Activated T-cell treated with anti-CD3 and anti-CD28 coated beads, Interleukin-2, amount 50 U/mL, for 24 hours (primary cell): ENCODE measurements at regions not wholly inside any gene's neighbourhood (a gene's known extent, or its start where the extent isn't known, plus 50 kb on each side); places are given as distances from the start of the nearest gene placed in this dataset.
"Not testable (repeated sequence)": the region's sequence is repeated elsewhere in the genome, so short reads cannot be mapped to it uniquely, and the experiment has no call there.

Experiments
- DNase-seq: peaks from one replicate; pipeline ENCODE4 v3.0.0-alpha.2; 2020
- H3K27ac Mint-ChIP-seq: 2 replicates; pipeline ENCODE4 v1.8.0; 2020; ENCODE audit warnings: mild to moderate bottlenecking, mixed read lengths
- H3K27me3 Mint-ChIP-seq: 2 replicates; pipeline ENCODE4 v1.8.0; 2020; ENCODE audit warnings: mixed read lengths
- H3K36me3 Mint-ChIP-seq: 2 replicates; pipeline ENCODE4 v1.8.0; 2020; ENCODE audit warnings: low read depth, mixed read lengths
- H3K4me1 Mint-ChIP-seq: 2 replicates; pipeline ENCODE4 v1.8.0; 2020; ENCODE audit warnings: low read depth, mixed read lengths
- H3K4me3 Mint-ChIP-seq: 2 replicates; pipeline ENCODE4 v1.8.0; 2020; ENCODE audit warnings: mild to moderate bottlenecking, moderate library complexity, mixed read lengths
- H3K9me3 Mint-ChIP-seq: 2 replicates; pipeline ENCODE4 v1.8.0; 2020; ENCODE audit warnings: mixed read lengths

DNA sequence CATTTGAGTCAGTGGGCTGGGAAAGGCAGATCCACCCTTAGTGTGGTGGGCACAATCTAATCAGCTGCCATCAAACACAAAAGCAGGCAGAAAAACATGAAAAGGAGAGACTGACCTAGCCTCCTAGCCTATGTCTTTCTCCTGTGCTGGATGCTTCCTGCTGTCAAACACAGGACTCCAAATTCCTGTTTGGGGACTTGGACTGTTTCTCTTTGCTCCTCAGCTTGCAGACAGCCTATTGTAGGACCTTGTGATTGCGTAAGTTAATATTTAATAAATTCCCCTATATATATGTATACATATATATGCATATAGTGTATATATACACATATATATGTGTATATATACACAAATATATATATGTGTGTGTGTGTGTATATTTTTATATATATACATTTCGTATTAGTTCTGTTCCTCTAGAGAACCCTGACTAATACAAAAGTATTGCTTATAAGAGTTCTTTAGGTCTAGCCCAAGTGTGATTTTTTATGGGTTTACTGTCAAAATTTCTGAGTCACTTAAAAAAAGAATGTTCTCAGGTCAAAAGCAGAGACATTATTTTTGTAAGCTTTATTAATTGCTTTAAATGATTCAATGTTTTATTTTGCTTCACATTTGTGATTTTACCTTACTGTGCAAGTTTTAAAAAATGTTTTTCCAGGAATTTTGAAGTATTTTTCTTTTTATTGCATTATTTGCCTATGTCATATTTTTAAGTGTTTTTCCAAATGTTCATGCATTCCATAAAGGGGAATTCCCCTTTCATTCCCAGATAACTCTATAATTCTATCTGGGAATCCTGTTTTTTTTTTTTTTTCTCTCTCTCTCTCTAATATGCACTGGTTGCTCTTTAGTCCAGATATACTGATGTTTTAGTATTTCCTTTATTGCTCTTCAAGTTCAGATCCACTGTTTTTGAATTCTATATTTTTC, 92.1 kb upstream of the ADAMTS5 start:
- H3K9me3 Mint-ChIP-seq: peaks cover 17% of the 10 kb centered on the region
- H3K4me3 Mint-ChIP-seq: no peak overlapping the region
- H3K27me3 Mint-ChIP-seq: no peaks in the 10 kb centered on the region

DNA sequence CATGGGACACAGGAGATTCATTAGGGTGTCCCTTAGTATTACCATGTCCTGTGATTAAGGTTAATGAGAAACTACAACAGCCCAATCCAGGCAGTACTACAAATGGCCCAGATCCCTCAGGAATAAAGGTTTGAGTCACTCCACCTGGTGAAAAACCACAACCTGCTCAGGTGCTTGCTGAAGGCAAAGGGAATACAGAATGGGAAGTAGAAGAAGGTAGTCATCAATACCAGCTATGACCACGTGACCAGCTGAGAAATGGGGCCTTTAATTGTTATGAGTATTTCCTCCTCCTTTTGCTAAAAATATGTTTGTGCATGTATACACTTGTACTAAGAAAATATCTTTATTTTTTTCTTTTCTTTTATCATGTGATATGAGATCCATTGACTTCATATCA, 91.1 kb upstream of the ADAMTS5 start:
- no peaks in the 10 kb centered on the region for H3K36me3 Mint-ChIP-seq
- no peak for DNase-seq
- peaks cover 12% of the 10 kb centered on the region for H3K9me3 Mint-ChIP-seq
- no peak overlapping the region for H3K27ac Mint-ChIP-seq
- H3K27me3 Mint-ChIP-seq: no peaks in the 10 kb centered on the region
- no peak overlapping the region for H3K4me3 Mint-ChIP-seq
- H3K4me1 Mint-ChIP-seq: no peaks in the 10 kb centered on the region

More for the DNA sequence above, 92.1 kb upstream of the ADAMTS5 start:
- Mint-ChIP-seq H3K4me1 (no peaks in the 10 kb centered on the region), H3K27ac (no peak overlapping the region), H3K36me3 (no peaks in the 10 kb centered on the region)
- DNase-seq: no peak

DNA sequence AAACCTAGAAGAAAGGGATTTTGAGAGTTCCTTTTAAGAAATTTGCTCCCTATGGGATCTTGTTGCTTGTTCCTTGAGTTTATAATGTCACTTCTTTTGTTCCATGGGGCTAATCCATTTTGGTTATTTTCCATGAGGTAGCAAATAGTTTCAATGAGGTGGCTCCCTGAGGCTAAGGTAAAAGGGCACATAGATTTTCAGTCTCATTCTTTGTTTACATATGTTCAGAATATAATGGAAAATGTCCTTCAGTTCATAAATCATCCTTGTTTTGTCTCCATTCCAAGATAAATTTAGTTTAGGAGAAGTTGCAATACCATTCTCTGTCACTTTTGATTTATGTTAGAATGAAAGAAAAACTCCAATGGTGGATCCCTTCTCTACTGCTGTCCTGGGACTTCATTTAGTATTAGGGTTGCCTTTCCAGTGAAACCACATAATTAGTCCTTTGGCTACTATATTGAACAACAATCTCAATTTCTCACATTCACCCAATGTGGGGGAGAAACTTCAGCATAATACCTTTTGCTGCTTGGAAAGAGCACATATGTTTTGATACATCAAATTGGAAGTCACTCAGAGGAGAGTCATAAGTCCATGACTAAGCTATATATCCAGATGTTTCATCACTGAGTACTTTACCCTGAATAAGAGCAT, 80.9 kb upstream of the ADAMTS5 start:
- Mint-ChIP-seq H3K36me3 (no peaks in the 10 kb centered on the region), H3K4me3 (no peak overlapping the region), H3K4me1 (no peaks in the 10 kb centered on the region), H3K9me3 (no peaks in the 10 kb centered on the region), H3K27me3 (no peaks in the 10 kb centered on the region), H3K27ac (no peak overlapping the region)
- DNase-seq: no peak

DNA sequence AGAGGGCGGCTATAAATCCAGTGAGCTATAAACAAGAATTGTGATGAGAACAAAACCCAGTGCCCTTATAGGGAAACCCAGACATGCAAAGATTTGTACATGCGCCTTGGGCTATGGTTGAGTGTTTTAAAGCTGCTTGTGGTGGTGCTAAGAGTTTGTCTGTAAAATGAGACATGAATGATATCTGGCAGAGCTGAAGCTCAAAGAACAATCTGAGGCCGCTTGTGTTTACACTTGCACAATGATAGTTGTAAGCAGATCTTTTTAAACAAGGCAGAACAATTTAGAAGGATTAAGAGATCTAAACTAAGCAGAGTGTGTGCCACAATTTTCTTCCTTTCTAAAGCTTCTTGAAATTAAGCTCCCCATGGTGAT, 80.4 kb upstream of the ADAMTS5 start:
- no peak overlapping the region for H3K27ac Mint-ChIP-seq
- DNase-seq: no peak
- no peaks in the 10 kb centered on the region for H3K36me3 Mint-ChIP-seq
- H3K4me3 Mint-ChIP-seq: no peak overlapping the region
- H3K9me3 Mint-ChIP-seq: no peaks in the 10 kb centered on the region
- H3K4me1 Mint-ChIP-seq: no peaks in the 10 kb centered on the region
- H3K27me3 Mint-ChIP-seq: no peaks in the 10 kb centered on the region

DNA sequence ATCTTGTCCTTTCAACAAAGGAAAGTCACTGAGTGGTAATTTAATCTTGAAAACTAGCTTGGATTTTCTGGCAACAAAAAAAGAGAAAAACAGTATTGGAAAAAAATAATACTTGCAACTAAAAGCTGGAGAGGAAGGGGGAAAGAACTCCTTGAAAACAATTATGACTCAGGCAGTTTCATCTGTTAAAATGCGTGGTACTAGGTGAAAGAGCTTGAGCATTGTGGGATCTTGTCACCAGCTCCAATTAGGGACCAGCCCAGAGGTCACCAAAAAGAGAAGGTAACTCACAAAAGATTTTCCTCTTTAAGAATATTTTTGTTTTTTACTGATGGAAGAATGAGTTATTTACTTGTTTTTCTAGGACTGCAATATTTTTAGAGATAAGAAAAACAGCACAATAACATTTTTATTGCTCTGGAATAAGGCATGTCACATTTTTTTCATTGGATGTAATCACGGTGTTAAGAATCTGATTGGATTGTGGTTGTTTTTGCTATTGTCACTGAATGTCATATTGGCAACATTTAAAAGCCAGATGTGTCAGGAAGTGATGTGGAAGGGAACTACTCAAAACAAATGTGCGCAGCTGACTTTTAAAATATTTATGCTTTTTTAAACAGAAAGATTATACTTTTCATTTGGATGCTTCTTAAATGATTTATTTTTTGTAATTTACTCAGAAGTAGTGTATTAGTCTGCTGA, 78.5 kb upstream of the ADAMTS5 start:
- H3K4me1 Mint-ChIP-seq: no peaks in the 10 kb centered on the region
- H3K4me3 Mint-ChIP-seq: no peak overlapping the region
- H3K27me3 Mint-ChIP-seq: no peaks in the 10 kb centered on the region
- no peak for DNase-seq
- no peak overlapping the region for H3K27ac Mint-ChIP-seq
- H3K9me3 Mint-ChIP-seq: no peaks in the 10 kb centered on the region
- H3K36me3 Mint-ChIP-seq: no peaks in the 10 kb centered on the region

DNA sequence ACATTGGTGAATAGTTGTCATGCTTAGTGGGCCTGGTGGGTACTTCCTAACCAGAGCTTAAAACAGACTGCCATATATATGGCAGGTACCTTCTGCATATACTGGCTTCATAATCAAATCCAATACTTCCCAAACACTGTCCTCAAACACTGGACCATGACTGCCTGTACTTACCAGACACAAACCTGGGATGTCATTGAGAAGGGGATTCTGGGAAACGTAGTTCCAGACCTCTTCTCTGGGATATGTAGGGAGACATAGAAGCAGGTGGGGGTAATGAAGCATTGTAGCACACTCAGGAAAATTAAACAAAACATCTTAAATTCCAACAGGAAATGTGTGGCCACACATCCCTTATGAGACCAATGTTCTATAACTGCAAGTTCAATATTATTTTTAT, 76.5 kb upstream of the ADAMTS5 start:
- no peak overlapping the region for H3K27ac Mint-ChIP-seq
- no peaks in the 10 kb centered on the region for H3K9me3 Mint-ChIP-seq
- H3K36me3 Mint-ChIP-seq: no peaks in the 10 kb centered on the region
- no peaks in the 10 kb centered on the region for H3K27me3 Mint-ChIP-seq
- H3K4me3 Mint-ChIP-seq: no peak overlapping the region
- no peak for DNase-seq
- H3K4me1 Mint-ChIP-seq: no peaks in the 10 kb centered on the region

DNA sequence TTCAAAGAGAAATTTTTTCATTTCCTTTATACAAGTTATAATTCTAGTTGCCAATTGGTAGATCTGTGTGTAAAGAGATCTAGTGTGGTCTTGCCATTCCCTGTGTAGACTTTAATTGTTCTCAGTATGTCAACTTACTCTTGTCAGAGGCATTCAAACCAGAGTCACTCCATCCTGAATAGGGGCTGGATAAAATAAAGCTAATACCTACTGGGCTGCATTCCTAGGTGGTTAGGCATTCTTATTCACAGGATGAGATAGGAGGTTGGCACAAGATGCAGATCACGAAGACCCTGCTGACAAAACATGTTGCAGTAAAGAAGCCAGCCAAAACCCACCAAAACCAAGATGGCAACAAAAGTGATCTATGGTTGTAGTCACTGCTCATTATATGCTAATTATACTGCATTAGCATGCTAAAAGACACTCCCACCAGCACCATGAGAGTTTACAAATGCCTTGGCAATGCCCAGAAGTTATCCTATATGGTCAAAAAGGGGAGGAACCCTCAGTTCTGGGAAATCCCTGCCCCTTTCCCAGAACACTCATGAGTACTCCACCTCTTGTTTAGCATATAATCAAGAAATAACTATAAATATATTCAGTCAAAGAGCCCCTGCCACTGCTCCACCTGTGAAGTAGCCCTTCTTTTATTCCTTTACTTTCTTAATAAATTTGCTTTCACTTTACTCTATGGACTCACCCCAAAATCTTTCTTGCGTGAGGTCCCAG, 74.0 kb upstream of the ADAMTS5 start:
- Mint-ChIP-seq H3K4me3 (no peak overlapping the region), H3K4me1 (no peaks in the 10 kb centered on the region), H3K27ac (no peak overlapping the region), H3K9me3 (no peaks in the 10 kb centered on the region), H3K27me3 (no peaks in the 10 kb centered on the region), H3K36me3 (no peaks in the 10 kb centered on the region)
- no peak for DNase-seq

DNA sequence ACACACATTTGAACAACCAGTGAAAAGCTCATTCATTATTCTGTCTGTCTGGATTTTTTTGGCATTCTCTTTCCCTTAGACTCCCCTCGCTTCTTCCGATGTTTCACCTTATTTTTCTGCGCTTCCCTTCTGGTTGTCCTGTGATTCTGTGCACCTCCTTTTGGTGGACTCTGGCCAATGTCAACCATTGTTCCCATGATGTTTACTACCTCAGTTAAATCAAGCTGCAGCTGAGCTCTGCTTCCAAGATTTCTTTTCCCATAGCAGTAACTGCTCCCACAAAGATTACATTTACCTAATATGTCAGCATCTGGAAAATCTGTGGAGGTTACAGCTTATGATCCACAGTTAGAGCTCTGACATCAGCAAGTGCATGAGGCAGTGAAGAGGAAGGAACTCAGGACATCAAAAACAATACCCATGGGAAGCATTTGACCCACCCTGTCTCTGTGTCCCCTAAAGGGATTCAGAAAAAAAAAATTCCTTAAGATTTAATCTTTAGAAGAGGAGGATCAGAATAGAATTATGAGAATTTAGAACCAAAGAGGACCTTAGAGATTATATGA, 69.9 kb upstream of the ADAMTS5 start:
- no peaks in the 10 kb centered on the region for H3K27me3 Mint-ChIP-seq
- no peak for DNase-seq
- no peaks in the 10 kb centered on the region for H3K9me3 Mint-ChIP-seq

DNA sequence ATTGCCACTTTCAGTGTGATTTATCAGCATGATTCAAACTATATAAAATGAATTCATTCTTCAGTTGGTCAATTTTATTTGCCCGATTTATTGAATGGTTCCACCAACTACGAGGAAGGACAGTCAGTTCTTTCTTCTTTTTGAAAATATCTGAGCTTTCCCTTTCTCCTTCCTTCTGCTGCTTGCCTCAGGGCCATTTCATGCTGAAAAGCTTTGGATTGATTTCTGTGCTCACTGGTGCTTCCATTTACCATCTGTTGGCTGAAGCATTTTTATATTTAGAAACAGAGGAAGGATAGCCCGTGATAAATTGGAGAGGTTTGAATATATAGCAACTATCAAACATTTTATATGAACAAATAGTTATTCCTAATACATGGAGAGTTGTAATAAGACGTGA, 68.9 kb upstream of the ADAMTS5 start:
- no peak for DNase-seq
- no peaks in the 10 kb centered on the region for H3K36me3 Mint-ChIP-seq
- no peaks in the 10 kb centered on the region for H3K4me1 Mint-ChIP-seq
- H3K27me3 Mint-ChIP-seq: no peaks in the 10 kb centered on the region
- H3K4me3 Mint-ChIP-seq: no peak overlapping the region
- no peaks in the 10 kb centered on the region for H3K9me3 Mint-ChIP-seq
- H3K27ac Mint-ChIP-seq: no peak overlapping the region

More for the DNA sequence above, 69.9 kb upstream of the ADAMTS5 start:
- Mint-ChIP-seq H3K27ac (no peak overlapping the region), H3K4me3 (no peak overlapping the region), H3K4me1 (no peaks in the 10 kb centered on the region), H3K36me3 (no peaks in the 10 kb centered on the region)

DNA sequence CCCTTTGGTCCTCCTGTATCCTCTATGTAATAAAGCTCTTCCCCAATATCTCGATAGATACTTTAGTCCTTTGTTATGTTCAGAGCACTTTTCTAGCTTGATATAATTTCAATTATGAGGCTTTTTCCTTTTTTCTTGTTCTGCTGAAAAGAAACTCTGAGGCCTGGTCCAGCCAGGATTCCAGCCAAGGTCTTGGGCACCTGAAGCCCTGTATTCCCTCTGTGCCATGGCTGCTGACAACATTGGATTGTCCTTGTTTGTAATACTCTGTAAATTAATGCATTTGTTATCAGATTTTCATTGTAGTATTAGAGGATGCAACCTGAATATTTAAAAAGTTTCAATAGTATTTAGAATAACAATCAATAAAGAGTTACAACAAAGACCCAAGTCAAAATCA, 67.9 kb upstream of the ADAMTS5 start:
- H3K4me1 Mint-ChIP-seq: no peaks in the 10 kb centered on the region
- no peaks in the 10 kb centered on the region for H3K36me3 Mint-ChIP-seq
- no peak overlapping the region for H3K4me3 Mint-ChIP-seq
- no peak for DNase-seq
- H3K27ac Mint-ChIP-seq: no peak overlapping the region
- no peaks in the 10 kb centered on the region for H3K9me3 Mint-ChIP-seq
- H3K27me3 Mint-ChIP-seq: no peaks in the 10 kb centered on the region

DNA sequence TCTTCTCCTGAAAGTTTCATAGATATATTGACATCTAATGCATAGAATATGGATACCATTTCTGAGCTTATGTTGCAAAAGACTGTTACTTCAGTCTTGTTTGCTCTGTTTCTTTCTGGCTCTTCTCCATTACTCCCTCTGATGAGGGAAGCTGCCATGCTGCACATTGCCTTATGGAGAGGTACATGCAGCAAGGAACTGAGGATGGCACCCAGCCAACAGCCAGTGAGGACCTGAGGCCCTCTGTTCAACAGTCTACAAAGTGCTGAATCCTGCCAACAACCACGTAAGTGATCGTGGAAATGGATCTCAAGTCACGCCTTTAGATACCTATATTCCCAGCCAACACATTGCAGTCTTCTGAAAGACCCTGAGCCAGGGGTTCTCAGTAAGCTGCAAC, 66.6 kb upstream of the ADAMTS5 start:
- Mint-ChIP-seq H3K9me3 (no peaks in the 10 kb centered on the region), H3K27ac (no peak overlapping the region), H3K4me3 (no peak overlapping the region), H3K4me1 (no peaks in the 10 kb centered on the region), H3K27me3 (no peaks in the 10 kb centered on the region), H3K36me3 (no peaks in the 10 kb centered on the region)
- DNase-seq: no peak

DNA sequence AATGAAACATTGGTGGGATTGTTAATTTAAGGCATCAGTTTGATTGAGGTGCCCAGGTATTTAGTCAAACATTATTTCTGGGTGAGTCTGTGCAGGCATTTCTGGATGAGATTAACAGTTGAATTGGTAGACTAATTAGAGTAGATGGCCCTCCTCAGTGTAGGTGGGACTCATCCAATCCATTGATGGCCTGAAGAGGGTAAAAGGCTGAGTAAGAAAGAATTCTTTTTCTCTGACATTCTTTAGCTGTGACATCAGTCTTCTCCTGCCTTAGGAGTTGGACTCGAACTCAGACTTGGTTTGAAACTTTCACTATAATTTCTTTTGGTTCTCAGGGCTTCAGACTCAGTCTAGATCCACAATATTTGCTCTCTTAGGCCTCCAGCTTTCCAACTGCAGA, 59.6 kb upstream of the ADAMTS5 start:
- no peaks in the 10 kb centered on the region for H3K36me3 Mint-ChIP-seq
- H3K4me1 Mint-ChIP-seq: no peaks in the 10 kb centered on the region
- no peaks in the 10 kb centered on the region for H3K9me3 Mint-ChIP-seq
- no peak overlapping the region for H3K4me3 Mint-ChIP-seq
- no peaks in the 10 kb centered on the region for H3K27me3 Mint-ChIP-seq
- H3K27ac Mint-ChIP-seq: no peak overlapping the region
- no peak for DNase-seq

DNA sequence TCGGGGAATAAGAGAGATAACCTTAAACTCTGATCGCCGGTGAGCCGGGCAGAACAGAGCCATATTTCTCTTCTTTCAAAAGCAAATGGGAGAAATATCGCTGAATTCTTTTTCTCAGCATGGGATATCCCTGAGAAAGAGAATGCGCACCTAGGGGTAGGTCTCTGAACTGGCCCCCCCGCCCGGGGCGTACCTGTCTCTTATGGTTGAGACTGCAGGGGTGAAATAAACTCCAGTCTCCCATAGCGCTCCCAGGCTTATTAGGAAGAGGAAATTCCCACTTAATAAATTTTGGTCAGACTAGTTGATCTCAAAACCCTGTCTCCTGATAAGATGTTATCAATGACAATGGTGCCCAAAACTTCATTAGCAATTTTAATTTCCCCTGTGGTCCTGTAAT, 58.8 kb upstream of the ADAMTS5 start:
- H3K27me3 Mint-ChIP-seq, H3K4me3 Mint-ChIP-seq, H3K27ac Mint-ChIP-seq, H3K36me3 Mint-ChIP-seq, DNase-seq, H3K9me3 Mint-ChIP-seq, H3K4me1 Mint-ChIP-seq: not testable (repeated sequence)

DNA sequence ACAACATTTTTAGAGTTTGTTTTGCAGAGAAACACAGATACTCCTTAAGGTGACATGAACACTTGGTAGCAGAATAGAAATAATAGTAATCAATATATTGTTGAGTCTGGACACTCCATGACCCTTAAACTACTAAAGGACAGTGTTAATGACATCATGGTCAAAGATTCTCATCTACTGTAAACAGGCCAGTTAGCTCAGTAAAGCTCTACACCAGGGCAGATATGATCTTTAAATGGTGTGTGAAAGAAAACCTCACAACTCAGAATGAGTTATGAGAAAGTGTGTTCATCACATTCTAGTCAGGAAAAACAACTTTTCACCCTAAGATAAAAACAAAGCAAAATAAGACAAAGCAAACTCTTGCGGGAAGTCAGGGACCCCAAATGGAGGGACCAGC, 58.1 kb upstream of the ADAMTS5 start:
- H3K9me3 Mint-ChIP-seq: no peaks in the 10 kb centered on the region
- H3K27me3 Mint-ChIP-seq: no peaks in the 10 kb centered on the region
- H3K27ac Mint-ChIP-seq: no peak overlapping the region
- no peaks in the 10 kb centered on the region for H3K4me1 Mint-ChIP-seq
- H3K36me3 Mint-ChIP-seq: no peaks in the 10 kb centered on the region
- H3K4me3 Mint-ChIP-seq: no peak overlapping the region
- DNase-seq: no peak
